ENCODE measurements at regions not wholly inside any gene's neighbourhood (a gene's known extent, or its start where the extent isn't known, plus 50 kb on each side); places are given as distances from the start of the nearest gene placed in this dataset.
"Not testable (repeated sequence)": the region's sequence is repeated elsewhere in the genome, so short reads cannot be mapped to it uniquely, and the experiment has no call there.

GRCh38 chr1:214143006-214143992, 137.7 kb upstream of the SMYD2 start:
- no peak for DNase-seq

GRCh38 chr1:214144521-214144920, 136.4 kb upstream of the SMYD2 start:
- not testable (repeated sequence) for DNase-seq

GRCh38 chr1:214146523-214146922, 134.4 kb upstream of the SMYD2 start:
- DNase-seq: no peak

GRCh38 chr1:214154596-214155292, 126.2 kb upstream of the SMYD2 start:
- no peak for DNase-seq

GRCh38 chr1:214155987-214156625, 124.9 kb upstream of the SMYD2 start:
- no peak for DNase-seq

- no peak for DNase-seq
Measured at GRCh38 chr1:214164173-214164572, 116.8 kb upstream of the SMYD2 start.

GRCh38 chr1:214165850-214166374, 115.0 kb upstream of the SMYD2 start:
- DNase-seq: no peak

GRCh38 chr1:214174508-214175199, 106.3 kb upstream of the SMYD2 start:
- DNase-seq: no peak

GRCh38 chr1:214178102-214178501, 102.9 kb upstream of the SMYD2 start:
- DNase-seq: no peak

- no peak for DNase-seq
Measured at GRCh38 chr1:214184992-214185391, 96.0 kb upstream of the SMYD2 start.

- no peak for DNase-seq
Measured at GRCh38 chr1:214186103-214186824, 94.7 kb upstream of the SMYD2 start.

- no peak for DNase-seq
Measured at GRCh38 chr1:214187121-214187900, 93.6 kb upstream of the SMYD2 start.

GRCh38 chr1:214187933-214188332, 93.0 kb upstream of the SMYD2 start:
- no peak for DNase-seq

- DNase-seq: no peak
Measured at GRCh38 chr1:214188835-214189234, 92.1 kb upstream of the SMYD2 start.

GRCh38 chr1:214192825-214193643, 87.9 kb upstream of the SMYD2 start:
- DNase-seq: no peak

GRCh38 chr1:214193691-214194090, 87.3 kb upstream of the SMYD2 start:
- DNase-seq: no peak

- no peak for DNase-seq
Measured at GRCh38 chr1:214198571-214198970, 82.4 kb upstream of the SMYD2 start.

- no peak for DNase-seq
Measured at GRCh38 chr1:214199585-214199984, 81.4 kb upstream of the SMYD2 start.

GRCh38 chr1:214202992-214203391, 78.0 kb upstream of the SMYD2 start:
- DNase-seq: no peak

GRCh38 chr1:214205053-214205452, 75.9 kb upstream of the SMYD2 start:
- DNase-seq: no peak
